GM12865 (cell line): ENCODE measurements at regions not wholly inside any gene's neighbourhood (a gene's known extent, or its start where the extent isn't known, plus 50 kb on each side); places are given as distances from the start of the nearest gene placed in this dataset.

Experiments used
- DNase-seq: peaks from one replicate; pipeline ENCODE4 v3.0.0; 2010; ENCODE audit warnings: low read depth
- H3K4me3 ChIP-seq: 2 replicates; pipeline ENCODE4 v1.5.1; 2011; ENCODE audit warnings: mild to moderate bottlenecking, low read depth, low read length, control low read depth
- CTCF ChIP-seq: IDR thresholded peaks from 2 replicates; pipeline ENCODE4 v1.5.1; 2011; ENCODE audit warnings: low read length, control low read depth, low read depth, inconsistent platforms; ENCODE audit not compliant: insufficient read depth; ENCODE audit errors: missing control alignments

- DNase-seq: no peak
- no peak overlapping the region for H3K4me3 ChIP-seq
- no peak for TF ChIP-seq CTCF
Observed at GRCh38 chr6:130681028-130681427, 146.2 kb upstream of the SMLR1 start.

DNA sequence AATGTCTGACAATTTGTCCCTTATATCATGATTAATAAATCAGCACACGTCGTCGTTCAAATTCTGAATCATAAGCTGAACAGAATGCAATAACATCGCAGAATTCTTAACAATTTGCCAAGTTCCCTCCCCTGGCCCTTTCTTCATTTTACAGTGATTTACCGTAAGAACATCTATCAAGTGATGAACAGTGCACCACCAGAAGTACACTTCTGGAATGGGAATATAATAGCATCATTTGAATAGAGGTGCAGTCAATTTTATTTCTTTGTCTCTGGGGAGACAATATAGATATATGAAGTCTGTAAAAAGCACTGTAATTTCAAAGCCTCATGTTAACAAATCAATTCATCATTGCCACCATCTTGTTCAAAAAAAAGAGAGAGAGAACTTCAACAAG is 145.1 kb upstream of the SMLR1 start:
- no peak for DNase-seq
- no peak for TF ChIP-seq CTCF
- no peak overlapping the region for H3K4me3 ChIP-seq

DNA sequence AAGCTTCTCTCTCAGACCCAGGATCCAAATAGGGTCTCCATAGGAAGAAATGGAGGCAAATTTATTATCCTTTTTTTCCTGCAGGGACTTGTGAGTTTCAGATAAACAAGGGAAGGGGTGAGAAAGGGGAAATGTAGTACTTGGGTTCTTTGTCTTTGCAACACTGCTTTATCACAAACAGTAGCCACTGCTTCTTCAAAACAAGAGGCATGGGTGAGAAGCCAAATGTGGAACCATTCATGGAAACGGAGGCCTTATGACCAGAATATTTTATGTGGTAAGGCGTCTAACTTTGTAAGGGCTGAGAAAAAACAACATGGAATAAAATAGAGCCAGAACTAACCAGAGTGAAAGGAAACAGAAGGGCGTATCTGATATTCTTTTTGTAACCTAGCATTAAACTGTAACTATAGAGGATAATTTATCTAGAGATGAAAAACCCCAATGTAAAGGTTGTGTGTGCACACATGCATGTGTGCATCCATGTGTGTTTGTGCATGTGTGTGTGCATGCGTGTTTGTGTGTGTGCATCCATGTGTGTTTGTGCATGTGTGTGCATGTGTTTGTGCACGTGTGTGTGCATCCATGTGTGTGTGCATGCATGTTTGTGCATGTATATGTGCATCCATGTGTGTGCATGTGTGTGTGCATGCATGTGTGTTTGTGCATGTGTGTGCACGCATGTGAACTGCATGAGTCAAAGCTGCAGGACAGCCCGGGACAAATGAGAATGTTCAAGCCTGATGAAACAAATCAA is 143.3 kb upstream of the SMLR1 start:
- no peak for DNase-seq
- no peak overlapping the region for H3K4me3 ChIP-seq
- TF ChIP-seq CTCF: no peak

DNA sequence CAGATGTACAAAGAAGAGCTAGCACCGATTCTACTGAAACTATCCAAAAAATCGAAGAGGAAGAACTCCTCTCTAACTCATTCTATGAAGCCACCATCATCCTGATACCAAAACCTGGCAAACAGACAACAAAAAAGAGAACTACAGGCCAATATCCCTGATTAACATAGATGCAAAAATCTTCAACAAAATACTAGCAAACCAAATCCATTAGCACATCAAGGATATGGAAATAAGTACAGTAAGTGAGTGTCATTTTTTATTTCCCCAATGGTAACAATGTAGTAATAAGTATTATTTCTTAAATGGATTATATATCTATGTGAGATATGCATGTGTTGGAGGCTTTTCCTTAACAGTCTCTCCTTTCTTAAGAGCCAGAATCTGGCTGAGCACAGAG is 134.5 kb upstream of the SMLR1 start:
- no peak for TF ChIP-seq CTCF
- DNase-seq: no peak
- no peak overlapping the region for H3K4me3 ChIP-seq

GRCh38 chr6:130693944-130694343 is 133.3 kb upstream of the SMLR1 start:
- no peak overlapping the region for H3K4me3 ChIP-seq
- no peak for TF ChIP-seq CTCF

DNA sequence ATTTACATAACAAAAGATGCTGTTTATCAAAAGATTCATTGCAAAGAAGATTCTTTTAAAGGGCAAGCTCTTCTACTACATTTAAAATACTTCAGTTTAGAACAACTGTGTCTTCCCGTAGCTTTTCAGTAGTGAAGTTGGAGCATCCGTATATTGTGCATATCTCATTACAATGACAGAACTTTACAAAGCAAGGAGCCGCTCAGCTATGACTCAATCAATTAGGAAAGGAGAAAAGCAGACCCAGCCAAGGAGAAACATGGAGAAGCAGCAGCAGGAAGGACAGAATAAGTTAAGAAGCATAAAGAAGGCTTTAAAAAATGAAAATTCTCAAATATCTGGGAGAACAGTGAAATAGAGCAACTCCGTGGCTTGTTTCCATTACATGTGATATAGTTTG is 132.6 kb upstream of the SMLR1 start:
- no peak for TF ChIP-seq CTCF
- no peak for DNase-seq

More at GRCh38 chr6:130693944-130694343, 133.3 kb upstream of the SMLR1 start:
- DNase-seq: no peak

GRCh38 chr6:130696806-130697205 is 130.4 kb upstream of the SMLR1 start:
- no peak for TF ChIP-seq CTCF
- no peak for DNase-seq

More for the DNA sequence above, 132.6 kb upstream of the SMLR1 start:
- no peak overlapping the region for H3K4me3 ChIP-seq

More at GRCh38 chr6:130696806-130697205, 130.4 kb upstream of the SMLR1 start:
- H3K4me3 ChIP-seq: no peak overlapping the region
